Muscle of back (tissue), 3 donors: ENCODE measurements at regions not wholly inside any gene's neighbourhood (a gene's known extent, or its start where the extent isn't known, plus 50 kb on each side); places are given as distances from the start of the nearest gene placed in this dataset.

ENCODE experiments used
- DNase-seq, 3 donors: peaks; one replicate each; pipeline versions ENCODE4 v3.0.0 to v3.0.0-alpha.2; 2013

DNA sequence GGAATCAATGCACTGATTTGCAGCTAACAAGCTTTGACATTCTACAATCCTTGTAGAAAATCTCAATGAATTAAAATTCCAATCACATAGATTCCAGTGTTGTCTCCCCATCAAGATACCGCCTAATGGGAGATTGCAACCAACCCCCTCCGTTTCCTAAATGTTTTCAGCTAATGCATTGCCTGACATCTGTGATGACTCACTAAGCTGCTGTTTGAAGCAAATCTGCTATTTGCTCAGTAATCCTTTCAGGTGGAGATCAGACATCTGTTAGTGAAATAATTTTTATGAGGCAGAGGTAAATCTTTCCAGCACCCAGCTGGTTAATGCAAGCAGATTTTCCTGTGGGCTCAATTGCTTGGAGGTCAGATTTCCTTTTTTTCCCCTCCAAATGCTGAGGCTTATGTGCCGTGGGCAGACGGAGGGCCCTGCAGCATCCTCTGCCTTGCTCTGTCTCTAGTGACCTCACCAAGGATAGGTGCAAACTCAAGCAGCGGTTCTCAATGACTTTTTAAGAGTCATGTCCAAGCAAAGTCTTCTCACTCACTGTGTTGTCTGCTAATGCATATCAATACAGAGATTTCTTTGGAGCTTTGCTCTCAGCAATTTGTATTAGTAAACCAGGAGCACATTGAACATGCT lies 91.1 kb upstream of the RAB3GAP2 start:
- DNase-seq = no peak

DNA sequence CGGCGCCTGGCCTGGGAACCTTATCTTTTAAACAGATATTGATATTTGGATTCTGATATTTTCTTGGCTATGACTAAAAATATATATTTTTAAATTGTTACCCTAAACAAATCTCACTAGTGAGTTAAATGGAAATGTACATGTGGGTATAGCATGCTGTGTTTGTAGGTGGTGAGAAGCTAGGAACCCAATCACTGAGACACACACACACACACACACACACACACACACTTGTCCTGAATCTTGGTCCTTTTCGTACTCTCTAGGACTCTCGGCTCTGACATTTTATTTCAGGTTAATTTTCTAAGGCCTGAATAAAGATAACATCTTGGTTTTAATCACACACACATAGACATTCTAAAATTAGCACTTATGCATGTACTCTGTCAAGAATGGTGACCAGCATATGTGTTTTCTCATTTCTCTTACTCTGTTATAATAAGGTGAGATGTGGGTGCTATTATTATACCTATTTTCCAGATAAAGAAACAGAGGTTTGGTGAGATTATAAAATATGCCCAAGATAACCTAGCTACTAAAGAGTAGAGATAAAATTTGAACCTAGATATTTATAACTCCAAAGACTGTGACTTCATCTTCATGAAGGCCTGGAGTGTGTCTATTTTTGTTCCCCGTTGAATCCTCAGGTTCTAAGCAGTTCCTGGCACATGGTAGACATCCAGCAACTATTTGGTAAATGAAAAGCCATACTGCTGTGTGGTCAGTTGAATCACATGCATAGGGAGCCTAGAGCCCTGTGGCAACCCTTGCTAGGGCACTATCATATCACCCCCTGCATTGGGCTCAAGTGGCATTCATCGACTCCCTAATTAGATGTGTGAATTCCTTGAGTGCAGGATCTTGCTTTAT lies 85.0 kb upstream of the RAB3GAP2 start:
- DNase-seq = no peak

DNA sequence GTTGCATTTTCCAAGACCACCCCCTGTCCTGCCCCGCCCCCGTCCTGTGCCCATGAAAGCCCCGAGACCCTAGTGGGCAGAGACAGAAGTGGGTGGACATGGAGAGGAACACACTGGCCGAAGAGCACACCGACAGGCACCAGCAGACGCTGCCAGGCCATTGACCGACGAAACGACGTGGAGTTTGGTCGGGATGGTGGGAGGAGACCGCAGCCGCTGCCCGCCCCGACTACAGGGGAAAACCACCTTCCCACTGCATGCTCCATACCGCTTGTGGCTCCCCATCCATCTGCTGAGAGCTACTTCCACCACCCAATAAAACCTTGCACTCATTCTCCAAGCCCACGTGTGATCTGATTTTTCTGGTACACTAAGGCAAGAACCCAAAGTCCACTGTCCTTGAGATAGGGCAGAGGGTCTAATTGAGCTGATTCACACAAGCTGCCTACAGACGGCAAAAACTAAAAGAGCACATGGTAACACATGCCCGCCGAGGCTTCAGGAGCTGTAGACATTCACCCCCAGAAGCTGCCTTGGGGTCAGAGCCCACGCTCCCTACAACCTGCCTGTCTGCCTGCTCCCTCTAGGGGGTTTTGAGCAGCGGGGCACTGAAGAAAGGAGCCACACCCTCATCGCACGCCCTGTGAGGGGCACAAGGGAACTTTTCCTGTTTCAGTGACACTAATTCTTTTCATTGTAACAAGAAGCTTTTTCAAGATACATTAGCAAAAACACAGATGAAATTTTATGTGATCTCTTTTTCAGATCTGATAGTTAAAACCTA lies 81.2 kb upstream of the RAB3GAP2 start:
- no peak for DNase-seq

DNA sequence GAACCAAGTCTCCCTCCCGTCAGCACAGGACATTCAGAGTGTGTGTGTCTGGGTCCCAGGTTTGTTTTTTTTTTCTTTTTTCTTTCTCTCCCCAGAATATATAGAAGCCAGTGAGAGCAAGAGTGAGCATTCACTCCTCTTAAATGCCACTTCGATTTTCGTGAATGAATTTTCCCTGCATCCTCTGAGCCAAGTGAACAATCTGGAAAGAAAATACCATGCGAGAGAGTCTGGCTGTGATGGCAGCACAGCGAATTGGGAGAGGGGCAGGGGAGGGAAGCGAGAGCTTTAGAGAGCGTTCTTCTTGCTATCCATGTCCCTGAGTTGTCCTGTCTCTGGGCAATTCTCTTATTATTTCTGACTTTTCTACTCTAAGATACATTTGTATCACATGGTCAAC lies 76.0 kb upstream of the RAB3GAP2 start:
- no peak for DNase-seq

DNA sequence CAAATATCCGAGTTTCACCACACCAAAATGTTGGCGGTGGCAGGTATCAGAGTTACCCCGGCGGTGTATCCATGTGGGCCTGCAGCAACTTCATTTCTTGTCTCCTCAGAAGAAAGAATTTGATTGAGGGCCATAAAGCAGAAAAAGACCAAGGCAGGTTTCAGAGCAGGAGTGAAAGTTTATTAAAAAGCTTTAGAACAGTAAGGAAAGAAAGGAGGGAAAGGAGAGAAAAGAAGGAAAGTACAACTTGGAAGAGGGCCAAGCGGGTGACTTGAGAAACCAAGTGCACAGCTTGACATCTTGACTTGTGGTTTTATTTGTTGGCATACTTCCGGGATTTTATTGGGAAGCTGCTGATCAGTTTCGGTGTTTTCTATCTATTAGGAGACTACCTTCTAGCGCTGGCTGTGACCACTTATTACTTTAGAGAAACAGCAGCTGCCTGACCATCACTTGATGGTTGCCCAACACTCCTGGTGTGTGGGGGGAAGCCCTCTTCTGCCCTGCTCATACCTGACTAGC lies 75.5 kb upstream of the RAB3GAP2 start:
- no peak for DNase-seq

DNA sequence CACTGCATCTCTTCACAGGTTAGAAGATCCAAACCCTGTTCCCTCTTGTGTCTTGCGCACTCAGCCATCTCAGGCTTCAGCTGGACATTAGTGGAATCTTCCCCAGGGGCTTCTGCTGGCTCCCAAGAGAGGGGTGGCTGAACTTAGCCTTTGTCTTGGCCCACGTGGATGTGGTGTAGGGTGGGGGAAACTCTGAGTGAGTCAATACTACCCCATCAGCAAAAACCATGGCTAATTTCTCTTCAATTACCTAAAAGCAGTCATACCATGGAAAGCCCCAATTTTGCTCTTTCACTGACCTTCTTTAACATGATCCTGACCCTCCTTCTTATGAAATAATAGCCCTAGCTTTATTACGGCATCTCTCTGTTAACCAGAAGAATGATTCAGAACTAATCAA lies 72.5 kb upstream of the RAB3GAP2 start:
- no peak for DNase-seq

DNA sequence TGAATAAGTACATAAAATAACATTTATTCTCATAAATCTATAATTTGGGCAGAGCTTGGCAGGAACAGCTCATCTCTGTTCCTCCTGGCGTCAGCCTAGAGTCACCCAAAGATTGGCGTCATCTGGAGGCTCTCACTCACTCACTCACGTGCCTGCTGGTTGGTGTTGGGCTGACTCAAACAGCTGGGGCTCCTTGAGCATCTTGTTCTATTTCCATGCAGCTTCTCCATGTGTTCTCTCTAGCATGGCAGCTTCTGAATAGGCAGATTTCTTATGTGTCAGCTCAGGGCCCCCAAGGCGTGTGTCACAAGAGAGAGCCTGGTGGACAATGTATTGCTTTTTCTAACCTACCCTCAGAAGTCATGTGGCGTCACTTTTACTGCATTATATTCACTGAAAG lies 70.6 kb upstream of the RAB3GAP2 start:
- no peak for DNase-seq

DNA sequence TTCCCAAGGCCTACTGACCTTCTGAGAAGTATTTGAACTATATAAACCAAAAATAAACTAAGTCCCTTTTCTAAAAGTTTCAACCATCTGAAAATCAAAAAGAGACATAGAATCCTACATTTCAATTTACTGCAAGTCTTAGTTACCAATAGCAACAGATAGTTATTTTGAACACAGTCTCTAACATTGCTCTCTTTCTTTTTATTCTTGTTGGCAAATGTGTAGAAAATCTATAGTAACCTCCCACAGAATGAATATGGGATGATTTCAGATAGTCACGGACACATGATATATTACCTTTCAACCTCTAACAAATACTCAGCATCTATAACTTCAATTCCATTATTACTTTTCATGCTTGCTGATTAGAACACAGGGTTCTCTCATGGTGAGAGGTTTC lies 68.9 kb upstream of the RAB3GAP2 start:
- peak in 2 of 3 donors; percentile 16 to 55 for DNase-seq

DNA sequence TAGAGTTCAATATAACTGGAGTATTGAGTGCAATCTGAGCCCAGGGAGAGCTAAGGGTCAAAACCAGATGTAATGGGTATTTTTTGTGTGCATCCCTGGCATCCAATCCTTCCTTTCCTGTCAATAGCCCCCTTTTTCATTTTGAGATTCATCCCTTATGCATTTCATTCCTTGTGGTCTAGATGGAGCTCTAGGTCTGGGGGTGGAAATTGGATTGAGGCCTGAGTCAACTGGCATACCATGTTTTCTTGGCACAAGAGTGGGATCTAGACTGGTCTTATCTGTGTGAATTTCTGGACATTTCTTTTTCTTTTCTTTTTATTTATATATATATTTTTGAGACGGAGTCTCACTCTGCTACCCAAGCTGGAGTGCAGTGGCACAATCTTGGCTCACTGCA lies 67.3 kb upstream of the RAB3GAP2 start:
- DNase-seq = no peak

DNA sequence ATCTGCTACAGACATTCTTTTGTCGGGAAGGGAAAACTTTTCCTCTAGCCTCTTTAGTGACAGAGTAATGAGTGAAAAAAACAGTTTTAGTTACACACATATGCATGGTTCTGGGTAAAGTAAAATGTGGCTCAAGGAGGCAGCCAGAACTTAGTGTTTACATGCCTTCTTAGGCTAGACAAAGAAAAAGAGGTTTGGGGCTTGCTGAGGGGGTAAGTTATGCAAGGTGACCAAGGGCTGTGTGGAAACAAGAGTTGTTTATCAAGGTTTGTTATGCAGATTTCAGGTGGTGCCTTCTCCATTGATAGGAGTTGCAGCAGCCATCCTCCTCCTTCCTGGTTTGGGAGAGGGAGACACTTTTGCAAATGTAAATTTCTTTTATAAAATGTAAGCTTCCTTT lies 66.5 kb upstream of the RAB3GAP2 start:
- DNase-seq = no peak

DNA sequence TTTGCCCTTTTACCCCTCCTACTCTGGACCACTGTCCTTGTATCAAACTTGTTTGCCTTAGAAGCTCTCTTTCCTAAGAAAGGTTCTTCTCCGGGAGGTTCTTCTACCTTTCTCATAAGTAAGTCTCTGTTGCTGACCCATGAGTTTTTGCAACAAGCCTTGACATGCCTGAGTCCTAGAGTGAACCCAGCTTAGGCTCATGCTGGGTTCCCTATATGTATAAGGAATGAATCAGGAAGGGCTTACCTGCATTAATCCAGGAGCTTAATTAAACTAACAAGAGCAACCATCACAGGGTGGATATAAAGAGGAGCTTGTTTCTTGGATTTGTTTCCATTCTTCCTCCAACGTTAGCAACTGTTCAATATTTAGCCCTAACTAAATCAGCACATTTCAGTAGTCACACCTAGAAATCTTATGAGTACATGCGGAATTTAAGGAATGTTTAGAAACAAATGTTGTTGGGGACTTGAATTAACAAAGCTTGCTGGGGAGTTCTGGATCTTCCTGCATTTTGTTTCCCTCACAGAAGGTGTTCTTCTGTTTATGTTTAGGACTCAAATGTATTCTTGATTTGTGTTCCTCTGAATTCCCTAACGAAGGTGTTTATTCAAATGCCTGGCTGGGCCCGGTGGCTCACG lies 64.3 kb upstream of the RAB3GAP2 start:
- DNase-seq = no peak

DNA sequence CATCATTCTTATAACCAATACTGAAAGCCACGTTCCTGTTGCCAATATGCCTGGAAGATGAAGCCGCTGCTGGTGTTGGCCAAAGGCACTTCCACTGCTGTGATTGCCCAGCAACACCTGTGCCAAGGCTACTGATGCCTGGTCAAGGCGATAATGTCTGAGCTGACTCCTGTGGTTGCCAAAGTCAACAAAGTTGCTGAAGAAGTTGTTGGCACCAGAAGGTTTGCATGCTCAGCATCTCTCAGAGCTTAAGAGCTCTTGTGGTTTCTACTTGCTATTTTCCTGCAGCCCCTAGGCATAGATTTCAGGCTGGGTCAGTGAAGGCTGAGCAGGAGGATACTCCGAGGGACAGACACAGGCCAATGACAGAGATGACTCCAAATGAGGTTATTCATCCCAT lies 63.4 kb upstream of the RAB3GAP2 start:
- no peak for DNase-seq

DNA sequence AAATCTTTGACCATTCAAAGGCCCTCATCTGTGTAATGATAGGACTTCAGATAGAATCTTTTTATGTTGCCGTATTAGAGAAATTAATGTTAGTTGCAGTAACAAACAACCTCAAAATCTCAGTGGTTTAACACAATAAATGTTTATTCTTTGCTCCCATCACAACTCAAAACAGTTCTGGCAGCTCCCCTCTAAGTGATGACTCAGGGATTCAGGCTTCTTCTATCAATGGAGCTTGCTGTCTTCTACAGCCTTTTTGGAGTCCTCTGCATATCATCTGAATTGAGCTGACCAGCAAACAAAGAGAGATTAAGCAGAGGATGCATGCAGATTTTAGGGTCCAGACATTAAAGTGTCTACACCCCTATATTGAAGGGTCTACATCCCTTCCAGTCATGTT lies 59.1 kb upstream of the RAB3GAP2 start:
- DNase-seq = no peak

DNA sequence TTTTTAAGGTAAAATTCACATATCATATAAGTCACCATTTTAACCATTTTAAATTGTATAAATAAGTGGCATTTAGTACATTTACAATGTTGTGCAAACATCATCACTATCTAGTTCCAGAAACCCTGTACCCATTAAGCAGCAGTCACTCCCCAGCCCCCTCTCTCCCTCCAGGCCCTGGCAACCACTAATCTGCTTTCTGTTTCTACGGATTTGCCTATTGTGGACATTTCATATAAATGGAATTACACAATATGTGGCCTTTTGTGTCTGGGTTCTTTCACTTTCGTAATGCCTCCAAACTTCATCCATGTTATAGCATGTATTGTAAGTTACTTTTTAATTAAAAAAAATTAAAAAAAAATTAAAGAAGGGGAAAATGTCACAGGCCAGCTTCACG lies 58.0 kb upstream of the RAB3GAP2 start:
- DNase-seq = no peak

DNA sequence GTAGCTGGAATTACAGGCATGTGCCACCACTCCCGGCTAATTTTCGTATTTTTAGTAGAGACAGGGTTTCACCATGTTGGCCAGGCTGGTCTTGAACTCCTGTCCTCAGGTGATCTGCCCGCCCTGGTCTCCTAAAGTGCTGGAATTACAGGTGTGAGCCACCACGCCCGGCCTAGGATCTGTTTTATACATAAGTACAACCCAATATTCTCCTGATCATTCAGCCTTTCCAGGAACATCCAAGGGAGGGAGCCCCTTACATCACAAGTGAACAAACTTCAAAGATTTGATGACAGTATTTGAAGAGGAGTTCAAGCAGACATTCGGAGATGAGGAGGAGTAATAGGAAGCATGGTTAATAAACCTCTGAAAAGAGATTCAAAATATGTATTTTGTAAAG lies 54.9 kb upstream of the RAB3GAP2 start:
- DNase-seq = no peak

DNA sequence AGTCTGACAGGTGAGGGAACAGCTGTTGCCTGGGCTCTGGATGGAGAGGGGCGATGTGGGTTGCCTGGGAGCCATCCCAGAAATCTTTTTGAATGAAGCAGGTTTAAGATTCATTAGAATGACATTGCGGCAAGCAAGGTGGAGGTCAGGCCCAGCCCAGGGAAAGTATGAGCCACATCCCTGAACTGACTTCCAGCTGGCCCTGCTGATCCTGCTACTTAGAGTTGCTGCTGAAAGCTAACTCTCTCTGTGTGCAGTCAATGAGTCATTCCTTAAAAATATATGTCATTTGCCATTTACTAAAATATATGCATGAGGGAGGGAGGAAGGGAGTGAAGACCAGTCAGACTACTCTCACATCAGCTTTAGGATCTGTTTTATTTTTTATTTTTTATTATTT lies 54.3 kb upstream of the RAB3GAP2 start:
- DNase-seq = peak in 1 of 3 donors; percentile 16

DNA sequence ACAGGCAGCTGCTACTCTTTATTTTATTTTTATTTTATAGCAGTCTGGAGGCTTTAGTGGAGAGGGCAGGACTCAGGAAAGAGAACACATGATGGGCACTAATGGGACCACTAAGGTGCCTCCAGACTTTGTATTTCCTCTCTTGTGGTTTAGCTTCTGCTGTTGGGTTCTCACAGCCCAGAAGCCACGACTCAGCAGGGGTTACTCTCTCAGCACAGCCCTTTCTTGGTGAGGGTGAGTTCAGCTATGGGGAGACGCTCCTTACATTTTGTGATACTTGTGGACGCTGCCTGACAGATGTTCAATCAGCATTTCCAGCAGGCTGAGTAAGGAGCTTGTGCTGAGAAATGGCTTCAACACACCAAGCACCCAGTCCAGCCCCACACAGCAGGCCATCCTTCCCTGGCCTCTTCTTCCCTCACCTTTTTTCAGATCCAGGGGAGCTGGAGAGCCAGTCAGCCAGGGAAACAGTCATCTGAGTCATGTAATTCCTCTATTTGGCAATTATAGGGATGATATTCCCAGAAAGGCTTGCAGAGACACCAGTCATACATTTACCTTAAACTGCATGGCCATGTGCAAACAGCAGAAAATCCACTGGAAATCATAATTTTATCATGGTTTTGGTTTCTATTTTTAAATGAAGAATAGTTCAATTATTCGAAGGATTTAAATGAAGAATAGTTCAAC lies 53.2 kb upstream of the RAB3GAP2 start:
- DNase-seq = no peak

DNA sequence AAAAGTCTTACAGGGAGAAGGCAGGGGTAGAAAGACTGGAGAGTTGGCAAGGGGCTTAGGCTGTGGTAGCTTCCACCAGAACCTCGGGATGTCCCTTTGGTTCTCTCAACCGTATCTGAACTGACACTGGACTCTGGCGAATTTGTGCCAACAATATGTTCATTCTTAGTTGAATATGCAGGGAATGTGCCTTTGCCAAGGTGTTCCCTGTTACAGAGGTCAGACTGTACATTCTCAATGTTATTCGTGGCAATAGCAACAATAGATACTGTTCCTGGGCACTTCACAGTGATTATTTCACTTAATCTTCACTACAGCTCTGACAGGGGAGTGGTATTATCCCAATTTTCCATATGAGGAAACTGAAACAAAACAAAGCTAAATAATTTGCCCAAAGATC lies 51.5 kb upstream of the RAB3GAP2 start:
- DNase-seq = no peak

DNA sequence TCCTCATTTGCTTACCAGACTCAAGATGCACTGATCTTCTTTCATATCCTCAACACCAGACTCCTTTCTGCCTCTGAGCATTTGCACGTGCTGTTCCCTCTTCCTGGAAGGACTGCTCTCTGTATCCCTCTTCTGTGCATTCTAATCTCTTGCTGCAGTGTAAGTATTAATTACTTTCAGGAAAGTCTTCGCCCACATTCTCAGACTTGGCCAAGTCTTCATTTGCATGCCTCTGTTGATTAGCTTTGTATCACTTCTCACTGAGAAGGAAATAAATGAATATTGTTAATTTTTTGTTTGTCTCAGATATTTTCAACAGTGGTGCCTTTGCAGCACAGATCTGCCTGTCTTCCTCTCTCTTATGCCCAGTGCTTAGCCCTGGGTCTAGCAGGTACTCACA lies 50.3 kb upstream of the RAB3GAP2 start:
- no peak for DNase-seq
